ENCODE measurements at regions not wholly inside any gene's neighbourhood (a gene's known extent, or its start where the extent isn't known, plus 50 kb on each side); places are given as distances from the start of the nearest gene placed in this dataset.

GRCh38 chr9:20269620-20270019 is 352.7 kb downstream of the MLLT3 start:
- no peak for TF ChIP-seq CEBPB (tag; IDR thresholded peaks at IDR 0.05)
- no peak for TF ChIP-seq ZBTB7A (IDR thresholded peaks at IDR 0.05; ENCODE audit: borderline replicate concordance, control insufficient read depth, low read depth, low read length)
- no peak for TF ChIP-seq ELF1 (tag; IDR thresholded peaks at IDR 0.05)
- TF ChIP-seq SRSF7 (optimal IDR thresholded peaks at IDR 0.05; ENCODE audit: low read depth, low read length) = no peak
- TF ChIP-seq ZNF384 (IDR thresholded peaks at IDR 0.05; ENCODE audit: low read depth, low read length) = no peak
- TF ChIP-seq ETV5 (CRISPR knock-in tag; IDR thresholded peaks at IDR 0.05; ENCODE audit: low read depth) = no peak
- TF ChIP-seq ZNF785 (CRISPR knock-in tag; IDR thresholded peaks at IDR 0.05) = no peak
- no peak for TF ChIP-seq CAMTA2 (CRISPR knock-in tag; conservative IDR thresholded peaks at IDR 0.05)
- TF ChIP-seq NUFIP1 (IDR thresholded peaks at IDR 0.05; ENCODE audit: partially characterized antibody) = no peak
- TF ChIP-seq FOXJ2 (tag; IDR thresholded peaks at IDR 0.05) = no peak
- TF ChIP-seq SMAD1 (IDR thresholded peaks at IDR 0.05; ENCODE audit: low read depth, low read length, partially characterized antibody) = no peak
- TF ChIP-seq E2F4 (CRISPR knock-in tag; IDR thresholded peaks at IDR 0.05; ENCODE audit: low read depth) = no peak
- ChIA-PET CTCF (ENCODE audit: low intra/inter-chr PET ratio) (no interaction called here), POLR2A (no interaction called here)
- DNase-seq (ENCODE audit: extremely low read depth in 1 of 4, low spot score in 3 of 4) (no peak), ATAC-seq (no peak), FAIRE-seq (no peak)
- 0% methylated on average over 2 of the region's 2 CpGs for WGBS (ENCODE audit: insufficient coverage, low coverage, missing lambda C conversion rate)
- Histone ChIP-seq H3K9ac (ENCODE audit: insufficient read depth in 1 of 2, low read depth in 2 of 2, low read length in 2 of 2) (no peak overlapping the region), H3K27me3 (ENCODE audit: control insufficient read depth in 2 of 2, insufficient read depth in 2 of 2, low read length in 2 of 2) (no peaks in the 10 kb centered on the region), H3K4me2 (ENCODE audit: insufficient read depth, low read length) (no peak overlapping the region), H3K36me3 (ENCODE audit: control insufficient read depth, insufficient read depth, low read length) (no peaks in the 10 kb centered on the region), H3K9me3 (replicated peaks; ENCODE audit: control insufficient read depth, insufficient read depth, low read depth, low read length) (no peaks in the 10 kb centered on the region), H2AFZ (ENCODE audit: low read depth, low read length) (no peak overlapping the region), H3K9me1 (ENCODE audit: control insufficient read depth, insufficient read depth, low read length) (no peaks in the 10 kb centered on the region), H3K4me1 (replicated peaks in 1 of 2; ENCODE audit: control insufficient read depth in 2 of 2, insufficient read depth in 2 of 2, low read length in 2 of 2) (no peaks in the 10 kb centered on the region), H3K27ac (ENCODE audit: extremely low read depth, low read depth, low read length) (no peak overlapping the region), H4K20me1 (replicated peaks; ENCODE audit: control insufficient read depth, insufficient read depth, low read length) (no peaks in the 10 kb centered on the region), H3K4me3 (no peak overlapping the region), H3K79me2 (ENCODE audit: control insufficient read depth, insufficient read depth, low read length) (no peaks in the 10 kb centered on the region)
- BruUV-seq (replicated peaks) = no TSS peak
- in situ Hi-C loops (cut with MboI) (no loop called here), intact Hi-C loops (cut with micrococcal nuclease) (no loop called here)
